ENCODE measurements at regions not wholly inside any gene's neighbourhood (a gene's known extent, or its start where the extent isn't known, plus 50 kb on each side); places are given as distances from the start of the nearest gene placed in this dataset.

DNA sequence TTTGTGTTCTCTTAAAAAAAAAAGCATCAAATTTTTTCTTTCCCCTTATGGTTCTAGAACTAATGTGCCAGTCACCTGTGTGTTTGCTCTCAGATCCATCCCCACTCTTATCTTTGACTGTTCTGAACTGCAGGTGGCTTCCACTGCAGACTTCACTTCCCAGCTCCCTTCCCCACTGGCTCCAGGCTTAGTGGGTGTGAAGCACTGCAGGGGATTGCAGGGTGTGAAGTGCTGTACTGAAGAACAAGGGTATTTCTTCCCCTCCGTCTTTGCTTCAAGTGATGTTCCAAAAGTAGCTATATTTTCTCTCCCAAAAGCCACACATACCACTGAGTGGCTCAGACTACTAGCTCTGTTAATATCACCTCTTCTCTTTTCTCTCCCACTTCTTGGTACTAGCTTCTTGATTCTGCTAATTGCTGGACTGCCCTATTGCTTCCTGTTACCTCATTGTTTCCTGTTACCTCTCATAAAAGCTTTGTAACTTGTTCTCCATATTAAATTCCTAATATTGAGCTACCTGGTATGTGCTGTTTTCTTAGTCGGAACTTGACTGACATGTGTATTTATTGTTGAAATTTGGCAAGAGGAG, 115.4 kb upstream of the PRICKLE1 start:
- H3F3A ChIP-seq (ENCODE audit: low read length, unreplicated experiment) = no peaks in the 10 kb centered on the region
- H3K4me2 ChIP-seq (ENCODE audit: low read length) = no peak overlapping the region
- ChIA-PET CTCF (no interaction called here), POLR2A (ENCODE audit: unreplicated experiment) (interaction anchor here (0.5 kb wide), 1 partner anchor 106 kb away, joined by 14 read pairs; no protein-coding TSS in a partner anchor)
- no peaks in the 10 kb centered on the region for H3K36me3 ChIP-seq (ENCODE audit: low read depth, low read length)
- no TSS peak for BruUV-seq (replicated peaks)
- no peaks in the 10 kb centered on the region for H3K79me2 ChIP-seq (ENCODE audit: low read length)
- no peak for DNase-seq
- H3K9ac ChIP-seq (ENCODE audit: low read length) = no peak overlapping the region
- TF ChIP-seq EZH2 (IDR thresholded peaks at IDR 0.05; ENCODE audit: low read length, unreplicated experiment) (no peak), EZH2phosphoT487 (IDR thresholded peaks at IDR 0.05; ENCODE audit: borderline replicate concordance, low read length) (no peak)
- TF ChIP-seq, protein P1, sequence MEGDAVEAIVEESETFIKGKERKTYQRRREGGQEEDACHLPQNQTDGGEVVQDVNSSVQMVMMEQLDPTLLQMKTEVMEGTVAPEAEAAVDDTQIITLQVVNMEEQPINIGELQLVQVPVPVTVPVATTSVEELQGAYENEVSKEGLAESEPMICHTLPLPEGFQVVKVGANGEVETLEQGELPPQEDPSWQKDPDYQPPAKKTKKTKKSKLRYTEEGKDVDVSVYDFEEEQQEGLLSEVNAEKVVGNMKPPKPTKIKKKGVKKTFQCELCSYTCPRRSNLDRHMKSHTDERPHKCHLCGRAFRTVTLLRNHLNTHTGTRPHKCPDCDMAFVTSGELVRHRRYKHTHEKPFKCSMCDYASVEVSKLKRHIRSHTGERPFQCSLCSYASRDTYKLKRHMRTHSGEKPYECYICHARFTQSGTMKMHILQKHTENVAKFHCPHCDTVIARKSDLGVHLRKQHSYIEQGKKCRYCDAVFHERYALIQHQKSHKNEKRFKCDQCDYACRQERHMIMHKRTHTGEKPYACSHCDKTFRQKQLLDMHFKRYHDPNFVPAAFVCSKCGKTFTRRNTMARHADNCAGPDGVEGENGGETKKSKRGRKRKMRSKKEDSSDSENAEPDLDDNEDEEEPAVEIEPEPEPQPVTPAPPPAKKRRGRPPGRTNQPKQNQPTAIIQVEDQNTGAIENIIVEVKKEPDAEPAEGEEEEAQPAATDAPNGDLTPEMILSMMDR (conservative IDR thresholded peaks at IDR 0.05; ENCODE audit: low read depth, low read length) = no peak
- no peak overlapping the region for H2AFZ ChIP-seq (ENCODE audit: low read length)
- no peaks in the 10 kb centered on the region for H4K20me1 ChIP-seq (ENCODE audit: low read length)
- intact Hi-C loops (cut with micrococcal nuclease) = no loop called here
- no peaks in the 10 kb centered on the region for H3K9me3 ChIP-seq (ENCODE audit: low read length)
- no peak overlapping the region for H3K4me3 ChIP-seq (ENCODE audit: low read length)
- no peak for ATAC-seq
- no peaks in the 10 kb centered on the region for H3K9me2 ChIP-seq (replicated peaks; ENCODE audit: low read length)
- H3K27me3 ChIP-seq (ENCODE audit: low read length) = no peaks in the 10 kb centered on the region
- H3K4me1 ChIP-seq (ENCODE audit: insufficient read depth, low read length) = peaks cover 13% of the 10 kb centered on the region
- no peak overlapping the region for H3K27ac ChIP-seq (ENCODE audit: low read length)

DNA sequence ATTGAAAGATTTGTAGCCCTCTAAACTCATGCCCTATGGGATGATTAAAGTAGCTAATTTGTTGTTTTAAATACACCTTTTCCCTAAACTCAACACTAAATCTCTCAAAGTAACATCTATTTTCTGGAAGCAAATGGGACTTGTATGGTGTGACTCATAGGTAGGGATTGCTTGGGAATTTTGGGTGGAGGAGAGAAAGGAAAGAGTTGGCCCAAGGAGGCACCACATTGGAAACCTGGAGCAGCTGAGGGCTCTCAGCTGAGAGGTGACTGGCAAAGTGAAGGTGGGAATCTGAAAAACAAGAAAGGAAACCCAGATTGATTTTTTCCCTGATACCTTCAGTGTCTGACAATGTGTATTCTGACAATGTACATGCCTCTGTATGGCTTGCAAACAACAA, 114.8 kb upstream of the PRICKLE1 start:
- ATAC-seq (no peak), DNase-seq (no peak)
- H3K36me3 ChIP-seq (ENCODE audit: low read depth, low read length) = no peaks in the 10 kb centered on the region
- no peaks in the 10 kb centered on the region for H3F3A ChIP-seq (ENCODE audit: low read length, unreplicated experiment)
- no peaks in the 10 kb centered on the region for H4K20me1 ChIP-seq (ENCODE audit: low read length)
- H3K27ac ChIP-seq (ENCODE audit: low read length) = no peak overlapping the region
- ChIA-PET CTCF (no interaction called here), POLR2A (ENCODE audit: unreplicated experiment) (no interaction called here)
- no peaks in the 10 kb centered on the region for H3K9me2 ChIP-seq (replicated peaks; ENCODE audit: low read length)
- no TSS peak for BruUV-seq (replicated peaks)
- no peak overlapping the region for H3K9ac ChIP-seq (ENCODE audit: low read length)
- no peak overlapping the region for H2AFZ ChIP-seq (ENCODE audit: low read length)
- H3K79me2 ChIP-seq (ENCODE audit: low read length) = no peaks in the 10 kb centered on the region
- TF ChIP-seq, protein P1 (conservative IDR thresholded peaks at IDR 0.05; ENCODE audit: low read depth, low read length) = no peak
- no peak for TF ChIP-seq EZH2phosphoT487 (IDR thresholded peaks at IDR 0.05; ENCODE audit: borderline replicate concordance, low read length)
- peaks cover 13% of the 10 kb centered on the region for H3K4me1 ChIP-seq (ENCODE audit: insufficient read depth, low read length)
- intact Hi-C loops (cut with micrococcal nuclease) = no loop called here
- no peaks in the 10 kb centered on the region for H3K27me3 ChIP-seq (ENCODE audit: low read length)
- H3K4me3 ChIP-seq (ENCODE audit: low read length) = no peak overlapping the region
- H3K9me3 ChIP-seq (ENCODE audit: low read length) = no peaks in the 10 kb centered on the region
- H3K4me2 ChIP-seq (ENCODE audit: low read length) = no peak overlapping the region

DNA sequence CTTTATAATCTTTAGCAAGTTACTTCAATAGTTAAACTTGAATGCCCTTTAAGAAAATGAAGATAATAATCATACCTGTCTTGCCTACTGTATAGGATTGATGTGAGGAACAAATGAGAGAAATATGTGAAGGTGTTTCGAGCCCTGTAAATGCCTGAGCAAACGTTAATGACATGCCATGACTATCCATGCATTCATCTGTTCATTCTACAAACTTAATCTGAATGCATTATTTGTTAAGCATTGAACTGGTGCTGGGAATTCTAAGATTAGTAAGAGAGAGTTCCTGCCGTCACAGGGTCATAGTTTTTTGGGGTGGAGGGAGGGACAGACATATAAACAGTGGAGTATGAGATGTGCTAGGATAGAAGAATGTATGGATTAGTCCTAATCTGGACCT, 111.5 kb upstream of the PRICKLE1 start:
- Histone ChIP-seq H2AFZ (ENCODE audit: low read length) (no peak overlapping the region), H3K9ac (ENCODE audit: low read length) (no peak overlapping the region), H3K79me2 (ENCODE audit: low read length) (no peaks in the 10 kb centered on the region), H3K4me2 (ENCODE audit: low read length) (no peak overlapping the region), H3K4me1 (ENCODE audit: insufficient read depth, low read length) (peaks cover 5% of the 10 kb centered on the region), H3K27me3 (ENCODE audit: low read length) (no peaks in the 10 kb centered on the region), H3K9me3 (ENCODE audit: low read length) (no peaks in the 10 kb centered on the region), H4K20me1 (ENCODE audit: low read length) (no peaks in the 10 kb centered on the region), H3K27ac (ENCODE audit: low read length) (no peak overlapping the region), H3F3A (ENCODE audit: low read length, unreplicated experiment) (no peaks in the 10 kb centered on the region), H3K4me3 (ENCODE audit: low read length) (no peak overlapping the region), H3K9me2 (replicated peaks; ENCODE audit: low read length) (no peaks in the 10 kb centered on the region), H3K36me3 (ENCODE audit: low read depth, low read length) (no peaks in the 10 kb centered on the region)
- TF ChIP-seq, protein P1 (conservative IDR thresholded peaks at IDR 0.05; ENCODE audit: low read depth, low read length) = no peak
- no peak for TF ChIP-seq EZH2 (IDR thresholded peaks at IDR 0.05; ENCODE audit: low read length, unreplicated experiment)
- no peak for TF ChIP-seq EZH2phosphoT487 (IDR thresholded peaks at IDR 0.05; ENCODE audit: borderline replicate concordance, low read length)
- BruUV-seq (replicated peaks) = no TSS peak
- CTCF ChIA-PET = no interaction called here
- no peak for DNase-seq
- ATAC-seq = no peak
- POLR2A ChIA-PET (ENCODE audit: unreplicated experiment) = no interaction called here
- intact Hi-C loops (cut with micrococcal nuclease) = no loop called here

All from PC-3 (cell line).